Neural cell (in vitro differentiated cells): ENCODE measurements at regions not wholly inside any gene's neighbourhood (a gene's known extent, or its start where the extent isn't known, plus 50 kb on each side); places are given as distances from the start of the nearest gene placed in this dataset.

Experiments used
- H2AFZ ChIP-seq: fragments of 200-600, 300-800 bp; sonication (generic), shearing (Covaris generic); 2 replicates; pipeline ENCODE4 v1.6.0; 2014; ENCODE audit warnings: low read depth, mild to moderate bottlenecking, antibody characterized with exemption, low read length, moderate library complexity
- H3F3A ChIP-seq: fragments of 200-600 bp; shearing (Covaris generic); 2 replicates; pipeline ENCODE4 v1.6.1; 2016; ENCODE audit warnings: mild to moderate bottlenecking, moderate library complexity, mixed read lengths, antibody characterized with exemption, low read length; ENCODE audit not compliant: insufficient read depth, poor library complexity, severe bottlenecking
- H3K27ac ChIP-seq: fragments of 200-600, 300-800 bp; sonication (generic), shearing (Covaris generic); 2 replicates; pipeline ENCODE4 v1.5.1; 2014; ENCODE audit warnings: mild to moderate bottlenecking, low read length, moderate library complexity
- H3K27me3 ChIP-seq: fragments of 300-800, 200-600 bp; sonication (generic), shearing (Covaris generic); 2 replicates; pipeline ENCODE4 v1.6.0; 2014; ENCODE audit warnings: mild to moderate bottlenecking, low read depth, low read length, moderate library complexity; ENCODE audit not compliant: insufficient read depth
- H3K36me3 ChIP-seq: fragments of 300-800, 200-600 bp; sonication (generic), shearing (Covaris generic); 2 replicates; pipeline ENCODE4 v1.5.1; 2014; ENCODE audit warnings: mild to moderate bottlenecking, antibody characterized with exemption, low read length, moderate library complexity; ENCODE audit not compliant: insufficient read depth
- H3K4me2 ChIP-seq: fragments of 300-800, 200-600 bp; sonication (generic), shearing (Covaris generic); 2 replicates; pipeline ENCODE4 v1.6.0; 2014; ENCODE audit warnings: mild to moderate bottlenecking, low read length
- H3K4me3 ChIP-seq: fragments of 300-800, 200-600 bp; sonication (generic), shearing (Covaris generic); 2 replicates; pipeline ENCODE4 v1.5.1; 2014; ENCODE audit warnings: mild to moderate bottlenecking, low read length, moderate library complexity
- H3K79me2 ChIP-seq: fragments of 200-600 bp; shearing (Covaris generic); replicated peaks from 2 replicates; pipeline ENCODE4 v1.6.0; 2014; ENCODE audit warnings: mild to moderate bottlenecking, low read length, moderate library complexity; ENCODE audit not compliant: insufficient read depth
- H3K9ac ChIP-seq: fragments of 300-800, 200-600 bp; sonication (generic), shearing (Covaris generic); 2 replicates; pipeline ENCODE4 v1.6.1; 2016; ENCODE audit warnings: mild to moderate bottlenecking, low read length, mixed read lengths
- H3K9me2 ChIP-seq: fragments of 200-600 bp; shearing (Covaris generic); 2 replicates; pipeline ENCODE4 v1.6.1; 2016; ENCODE audit warnings: mild to moderate bottlenecking, low read length, mixed read lengths; ENCODE audit not compliant: insufficient read depth
- H3K9me3 ChIP-seq: fragments of 200-600, 300-800 bp; sonication (generic), shearing (Covaris generic); 2 replicates; pipeline ENCODE4 v1.6.1; 2016; ENCODE audit warnings: mild to moderate bottlenecking, mixed run types, low read length, moderate library complexity, mixed read lengths
- H4K20me1 ChIP-seq: fragments of 200-600 bp; shearing (Covaris generic); 2 replicates; pipeline ENCODE4 v1.6.1; 2016; ENCODE audit warnings: mild to moderate bottlenecking, mixed run types; ENCODE audit not compliant: insufficient read depth
- EP300 ChIP-seq: fragments of 450-650 bp; conservative IDR thresholded peaks from 2 replicates; pipeline ENCODE4 v1.6.1; 2014; ENCODE audit warnings: antibody characterized with exemption, mild to moderate bottlenecking, moderate library complexity; ENCODE audit not compliant: poor library complexity, severe bottlenecking
- EZH2 ChIP-seq: fragments of 200-600, 300-800 bp; shearing (Covaris generic), sonication (generic); IDR thresholded peaks from 2 replicates; pipeline ENCODE4 v1.6.1; 2014; ENCODE audit warnings: antibody characterized with exemption, low read length, borderline replicate concordance, mild to moderate bottlenecking; ENCODE audit not compliant: insufficient read depth, poor library complexity, severe bottlenecking
- MXI1 ChIP-seq: fragments of 450-650 bp; conservative IDR thresholded peaks from 2 replicates; pipeline ENCODE4 v1.6.1; 2014; ENCODE audit warnings: antibody characterized with exemption, mild to moderate bottlenecking; ENCODE audit not compliant: poor library complexity, severe bottlenecking
- POLR2AphosphoS5 ChIP-seq: IDR thresholded peaks from 2 replicates; pipeline ENCODE4 v1.6.1; 2012
- RAD21 ChIP-seq: fragments of 450-650 bp; conservative IDR thresholded peaks from 2 replicates; pipeline ENCODE4 v1.6.1; 2014; ENCODE audit warnings: antibody characterized with exemption, mild to moderate bottlenecking, moderate library complexity
- SMC3 ChIP-seq: fragments of 450-650 bp; conservative IDR thresholded peaks from 2 replicates; pipeline ENCODE4 v1.6.1; 2014; ENCODE audit warnings: antibody characterized with exemption, mild to moderate bottlenecking, moderate library complexity; ENCODE audit not compliant: poor library complexity
- TAF1 ChIP-seq: IDR thresholded peaks from 2 replicates; pipeline ENCODE4 v1.6.1; 2012; ENCODE audit warnings: low read depth
- TF ChIP-seq, protein P1 (sequence below): IDR thresholded peaks from 2 replicates; pipeline ENCODE4 v1.6.1; 2012; ENCODE audit warnings: borderline replicate concordance
- TF ChIP-seq, protein P2 (sequence below): fragments of 450-650 bp; IDR thresholded peaks from 2 replicates; pipeline ENCODE4 v1.5.1; 2014; ENCODE audit warnings: antibody characterized with exemption, mild to moderate bottlenecking, moderate library complexity; ENCODE audit not compliant: poor library complexity, severe bottlenecking

DNA sequence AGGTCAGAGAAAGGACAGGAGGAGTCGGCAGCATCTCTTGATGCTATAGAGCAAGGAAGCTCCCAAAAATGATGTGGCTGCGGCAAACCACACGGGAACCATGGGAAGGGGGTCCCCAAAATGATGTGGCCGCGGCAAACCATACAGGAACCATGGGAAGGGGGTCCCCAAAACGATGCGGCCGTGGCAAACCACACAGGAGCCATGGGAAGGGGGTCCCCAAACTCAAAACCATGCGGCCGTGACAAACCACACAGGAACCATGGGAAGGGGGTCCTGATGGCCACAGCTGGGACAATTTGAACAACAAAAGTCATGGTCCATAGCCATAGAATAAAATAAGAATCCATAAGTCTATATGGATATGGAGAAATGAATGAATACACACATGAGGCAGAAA, 58.4 kb upstream of the GLI2 start:
- H3K9me2 ChIP-seq: no peaks in the 10 kb centered on the region
- no peak overlapping the region for H3K4me3 ChIP-seq
- H3K36me3 ChIP-seq: no peaks in the 10 kb centered on the region
- TF ChIP-seq SMC3 (no peak), EZH2 (no peak), EP300 (no peak), POLR2AphosphoS5 (no peak), RAD21 (no peak), TAF1 (no peak), MXI1 (no peak)
- TF ChIP-seq, protein P1, sequence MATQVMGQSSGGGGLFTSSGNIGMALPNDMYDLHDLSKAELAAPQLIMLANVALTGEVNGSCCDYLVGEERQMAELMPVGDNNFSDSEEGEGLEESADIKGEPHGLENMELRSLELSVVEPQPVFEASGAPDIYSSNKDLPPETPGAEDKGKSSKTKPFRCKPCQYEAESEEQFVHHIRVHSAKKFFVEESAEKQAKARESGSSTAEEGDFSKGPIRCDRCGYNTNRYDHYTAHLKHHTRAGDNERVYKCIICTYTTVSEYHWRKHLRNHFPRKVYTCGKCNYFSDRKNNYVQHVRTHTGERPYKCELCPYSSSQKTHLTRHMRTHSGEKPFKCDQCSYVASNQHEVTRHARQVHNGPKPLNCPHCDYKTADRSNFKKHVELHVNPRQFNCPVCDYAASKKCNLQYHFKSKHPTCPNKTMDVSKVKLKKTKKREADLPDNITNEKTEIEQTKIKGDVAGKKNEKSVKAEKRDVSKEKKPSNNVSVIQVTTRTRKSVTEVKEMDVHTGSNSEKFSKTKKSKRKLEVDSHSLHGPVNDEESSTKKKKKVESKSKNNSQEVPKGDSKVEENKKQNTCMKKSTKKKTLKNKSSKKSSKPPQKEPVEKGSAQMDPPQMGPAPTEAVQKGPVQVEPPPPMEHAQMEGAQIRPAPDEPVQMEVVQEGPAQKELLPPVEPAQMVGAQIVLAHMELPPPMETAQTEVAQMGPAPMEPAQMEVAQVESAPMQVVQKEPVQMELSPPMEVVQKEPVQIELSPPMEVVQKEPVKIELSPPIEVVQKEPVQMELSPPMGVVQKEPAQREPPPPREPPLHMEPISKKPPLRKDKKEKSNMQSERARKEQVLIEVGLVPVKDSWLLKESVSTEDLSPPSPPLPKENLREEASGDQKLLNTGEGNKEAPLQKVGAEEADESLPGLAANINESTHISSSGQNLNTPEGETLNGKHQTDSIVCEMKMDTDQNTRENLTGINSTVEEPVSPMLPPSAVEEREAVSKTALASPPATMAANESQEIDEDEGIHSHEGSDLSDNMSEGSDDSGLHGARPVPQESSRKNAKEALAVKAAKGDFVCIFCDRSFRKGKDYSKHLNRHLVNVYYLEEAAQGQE: no peak
- TF ChIP-seq, protein P2, sequence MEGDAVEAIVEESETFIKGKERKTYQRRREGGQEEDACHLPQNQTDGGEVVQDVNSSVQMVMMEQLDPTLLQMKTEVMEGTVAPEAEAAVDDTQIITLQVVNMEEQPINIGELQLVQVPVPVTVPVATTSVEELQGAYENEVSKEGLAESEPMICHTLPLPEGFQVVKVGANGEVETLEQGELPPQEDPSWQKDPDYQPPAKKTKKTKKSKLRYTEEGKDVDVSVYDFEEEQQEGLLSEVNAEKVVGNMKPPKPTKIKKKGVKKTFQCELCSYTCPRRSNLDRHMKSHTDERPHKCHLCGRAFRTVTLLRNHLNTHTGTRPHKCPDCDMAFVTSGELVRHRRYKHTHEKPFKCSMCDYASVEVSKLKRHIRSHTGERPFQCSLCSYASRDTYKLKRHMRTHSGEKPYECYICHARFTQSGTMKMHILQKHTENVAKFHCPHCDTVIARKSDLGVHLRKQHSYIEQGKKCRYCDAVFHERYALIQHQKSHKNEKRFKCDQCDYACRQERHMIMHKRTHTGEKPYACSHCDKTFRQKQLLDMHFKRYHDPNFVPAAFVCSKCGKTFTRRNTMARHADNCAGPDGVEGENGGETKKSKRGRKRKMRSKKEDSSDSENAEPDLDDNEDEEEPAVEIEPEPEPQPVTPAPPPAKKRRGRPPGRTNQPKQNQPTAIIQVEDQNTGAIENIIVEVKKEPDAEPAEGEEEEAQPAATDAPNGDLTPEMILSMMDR: no peak
- no peaks in the 10 kb centered on the region for H3K9me3 ChIP-seq
- no peak overlapping the region for H3K9ac ChIP-seq
- no peak overlapping the region for H3K4me2 ChIP-seq
- H2AFZ ChIP-seq: no peak overlapping the region
- H3K79me2 ChIP-seq: no peaks in the 10 kb centered on the region
- no peaks in the 10 kb centered on the region for H3F3A ChIP-seq
- H3K27me3 ChIP-seq: peaks cover 8% of the 10 kb centered on the region
- H3K27ac ChIP-seq: no peak overlapping the region
- H4K20me1 ChIP-seq: no peaks in the 10 kb centered on the region

DNA sequence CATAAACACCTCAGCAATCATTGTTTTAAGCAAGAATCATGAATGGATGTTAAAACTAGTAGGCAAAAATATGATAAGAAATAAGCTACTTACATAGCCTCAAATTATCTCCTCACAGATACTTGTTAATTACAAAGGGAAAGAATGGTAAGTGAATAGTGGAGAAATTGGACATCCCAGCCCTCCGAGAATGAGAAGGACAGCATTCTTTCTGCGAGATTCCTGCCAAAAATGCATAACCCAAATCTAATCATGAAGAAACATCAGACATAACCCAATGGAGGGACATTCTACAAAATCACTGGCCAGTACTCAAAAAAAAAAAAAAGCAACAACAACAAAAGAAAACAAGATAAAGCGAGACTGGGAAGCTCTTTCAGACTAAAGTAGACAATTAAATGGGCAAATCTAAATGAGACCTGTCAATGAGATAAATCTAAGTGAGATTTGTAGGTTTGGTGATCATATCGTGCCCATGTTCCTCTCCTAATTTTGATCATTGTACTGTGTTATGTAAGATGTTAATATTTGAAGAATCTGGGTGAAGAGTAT, 57.9 kb upstream of the GLI2 start:
- H3K9me3 ChIP-seq: no peaks in the 10 kb centered on the region
- H3K27ac ChIP-seq: no peak overlapping the region
- H3K4me3 ChIP-seq: no peak overlapping the region
- TF ChIP-seq SMC3: no peak
- no peaks in the 10 kb centered on the region for H3K36me3 ChIP-seq
- no peaks in the 10 kb centered on the region for H3F3A ChIP-seq
- no peak overlapping the region for H3K9ac ChIP-seq
- no peaks in the 10 kb centered on the region for H4K20me1 ChIP-seq
- H3K27me3 ChIP-seq: peaks cover 8% of the 10 kb centered on the region
- no peaks in the 10 kb centered on the region for H3K9me2 ChIP-seq
- H3K79me2 ChIP-seq: no peaks in the 10 kb centered on the region
- H2AFZ ChIP-seq: no peak overlapping the region
- H3K4me2 ChIP-seq: no peak overlapping the region

DNA sequence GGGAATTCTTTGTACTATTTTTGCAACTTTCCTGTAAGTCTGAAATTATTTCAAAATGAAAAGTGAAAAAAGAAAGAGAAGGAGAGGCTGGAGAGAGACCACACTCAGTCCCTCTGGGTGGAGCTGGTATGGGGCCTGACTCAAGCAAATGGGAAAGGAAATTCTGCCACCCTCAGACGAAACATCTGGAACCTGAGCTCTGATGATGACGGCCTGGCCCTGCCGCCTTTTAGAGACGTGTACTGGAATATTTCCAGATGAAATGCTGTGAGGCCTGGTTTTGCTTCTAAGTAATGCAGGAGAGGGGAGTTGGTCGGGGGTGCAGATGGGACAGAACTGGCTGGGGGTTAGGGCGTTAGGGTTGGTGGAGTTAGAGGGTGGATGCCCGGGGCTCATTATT, 57.4 kb upstream of the GLI2 start:
- H3K9me2 ChIP-seq: no peaks in the 10 kb centered on the region
- no peaks in the 10 kb centered on the region for H3K36me3 ChIP-seq
- no peak overlapping the region for H3K9ac ChIP-seq
- H3K79me2 ChIP-seq: no peaks in the 10 kb centered on the region
- H3K4me3 ChIP-seq: no peak overlapping the region
- H3K9me3 ChIP-seq: no peaks in the 10 kb centered on the region
- TF ChIP-seq EZH2 (no peak), SMC3 (no peak), TAF1 (no peak), EP300 (no peak), MXI1 (no peak), POLR2AphosphoS5 (no peak), RAD21 (no peak)
- TF ChIP-seq, protein P2: no peak
- TF ChIP-seq, protein P1: no peak
- peaks cover 8% of the 10 kb centered on the region for H3K27me3 ChIP-seq
- H2AFZ ChIP-seq: no peak overlapping the region
- H3K27ac ChIP-seq: no peak overlapping the region
- no peak overlapping the region for H3K4me2 ChIP-seq
- no peaks in the 10 kb centered on the region for H4K20me1 ChIP-seq
- no peaks in the 10 kb centered on the region for H3F3A ChIP-seq
